Thymus (tissue), 11 donors: ENCODE measurements at regions not wholly inside any gene's neighbourhood (a gene's known extent, or its start where the extent isn't known, plus 50 kb on each side); places are given as distances from the start of the nearest gene placed in this dataset.

Experiments
- DNase-seq, 9 donors: peaks; one replicate each; pipeline ENCODE4 v3.0.0-alpha.2; 2013; ENCODE audit warnings: low spot score in 9 of 9, low read depth in 6 of 9, missing footprints in 1 of 9
- H3K27ac ChIP-seq, 2 donors: one replicate each; pipeline ENCODE4 v1.5.1; 2013; ENCODE audit warnings: control low read depth in 1 of 2, low read depth in 1 of 2, low read length in 1 of 2, mild to moderate bottlenecking in 1 of 2, moderate library complexity in 1 of 2
- H3K27me3 ChIP-seq, 2 donors: one replicate each; pipeline ENCODE4 v1.5.1; 2013; ENCODE audit warnings: low read length in 1 of 2; ENCODE audit not compliant: control insufficient read depth in 2 of 2, insufficient read depth in 1 of 2
- H3K36me3 ChIP-seq, 2 donors: one replicate each; pipeline ENCODE4 v1.5.1; 2013; ENCODE audit warnings: low read length in 1 of 2, mild to moderate bottlenecking in 1 of 2, moderate library complexity in 1 of 2; ENCODE audit not compliant: control insufficient read depth in 2 of 2, insufficient read depth in 2 of 2
- H3K4me1 ChIP-seq, 2 donors: one replicate each; pipeline ENCODE4 v1.5.1; 2013; ENCODE audit warnings: low read length in 2 of 2; ENCODE audit not compliant: control insufficient read depth in 2 of 2, insufficient read depth in 2 of 2
- H3K4me3 ChIP-seq, 2 donors: one replicate each; pipeline ENCODE4 v1.5.1; 2013; ENCODE audit warnings: low read length in 2 of 2, control low read depth in 1 of 2, mild to moderate bottlenecking in 1 of 2
- H3K9me3 ChIP-seq, 2 donors: one replicate each; pipeline ENCODE4 v1.5.1; 2013; ENCODE audit warnings: low read length in 1 of 2, mild to moderate bottlenecking in 1 of 2; ENCODE audit not compliant: control insufficient read depth in 2 of 2, insufficient read depth in 1 of 2
- WGBS: extraction: QIAGEN DNeasy Blood & Tissue Kit; methylation state at CpG from one replicate; pipeline ENCODE4 v1.1.7; 2013; 5-methylcytosine and 5-hydroxymethylcytosine counted together
- donor health status: healthy.

DNA sequence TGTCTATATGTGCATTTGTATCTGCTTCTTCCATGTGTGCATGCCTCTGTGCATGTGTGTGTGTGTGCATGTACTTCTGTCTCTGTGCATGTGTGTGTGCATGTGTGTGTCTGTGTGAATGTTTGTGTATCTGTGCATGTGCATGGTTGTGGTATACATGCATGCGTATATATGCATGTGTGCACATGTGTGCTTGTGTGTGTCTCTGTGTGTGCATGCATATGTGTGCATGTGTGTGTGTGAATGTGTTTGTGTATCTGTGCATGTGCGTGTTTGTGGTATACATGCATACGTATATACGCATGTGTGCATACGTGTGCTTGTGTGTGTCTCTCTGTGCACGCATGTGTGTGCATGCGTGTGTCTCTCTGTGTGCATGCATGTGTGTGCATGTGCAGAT is 363.2 kb upstream of the SFSWAP start:
- no peaks in the 10 kb centered on the region for H3K27me3 ChIP-seq
- peaks cover 0 to 2% of the 10 kb centered on the region in 2 donors for H3K4me1 ChIP-seq
- no peak for DNase-seq
- H3K36me3 ChIP-seq, result no peaks in the 10 kb centered on the region
- no peaks in the 10 kb centered on the region for H3K9me3 ChIP-seq
- no peak overlapping the region for H3K4me3 ChIP-seq
- 98% methylated on average over 7 of the region's 7 CpGs for WGBS
- no peak overlapping the region for H3K27ac ChIP-seq

- Histone ChIP-seq H3K4me3 (no peak overlapping the region), H3K4me1 (peaks cover 0 to 2% of the 10 kb centered on the region in 2 donors), H3K27ac (no peak overlapping the region), H3K9me3 (no peaks in the 10 kb centered on the region), H3K27me3 (no peaks in the 10 kb centered on the region), H3K36me3 (no peaks in the 10 kb centered on the region)
- no peak for DNase-seq
- 76% methylated on average over 13 of the region's 13 CpGs for WGBS
Measured at GRCh38 chr12:131348231-131348630, 362.7 kb upstream of the SFSWAP start.

DNA sequence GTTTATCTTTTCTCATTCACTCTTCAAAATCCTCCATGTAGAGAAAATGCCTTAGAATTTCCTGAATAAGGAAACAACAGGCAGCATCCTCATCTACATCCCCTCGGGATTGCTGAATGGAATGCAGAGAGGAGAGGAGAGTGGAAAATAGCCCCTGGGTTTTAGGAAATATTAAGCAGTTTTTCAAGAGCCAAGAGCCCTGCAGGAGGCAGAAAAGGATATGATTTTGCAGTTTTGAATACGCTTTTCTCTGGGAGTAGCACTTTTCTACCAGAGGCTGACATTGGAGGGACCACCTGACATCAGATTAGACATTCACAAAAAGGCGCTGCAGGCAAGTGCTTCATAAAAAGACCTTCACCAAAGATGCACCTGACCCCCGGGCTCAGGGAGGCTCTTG is 362.2 kb upstream of the SFSWAP start:
- Histone ChIP-seq H3K4me1 (peaks cover 0 to 2% of the 10 kb centered on the region in 2 donors), H3K36me3 (no peaks in the 10 kb centered on the region), H3K4me3 (no peak overlapping the region), H3K27ac (no peak overlapping the region), H3K27me3 (no peaks in the 10 kb centered on the region), H3K9me3 (no peaks in the 10 kb centered on the region)
- DNase-seq, result no peak
- 35% methylated on average over 4 of the region's 4 CpGs for WGBS

GRCh38 chr12:131349397-131350127 is 361.3 kb upstream of the SFSWAP start:
- 94% methylated on average over 20 of the region's 20 CpGs for WGBS

DNA sequence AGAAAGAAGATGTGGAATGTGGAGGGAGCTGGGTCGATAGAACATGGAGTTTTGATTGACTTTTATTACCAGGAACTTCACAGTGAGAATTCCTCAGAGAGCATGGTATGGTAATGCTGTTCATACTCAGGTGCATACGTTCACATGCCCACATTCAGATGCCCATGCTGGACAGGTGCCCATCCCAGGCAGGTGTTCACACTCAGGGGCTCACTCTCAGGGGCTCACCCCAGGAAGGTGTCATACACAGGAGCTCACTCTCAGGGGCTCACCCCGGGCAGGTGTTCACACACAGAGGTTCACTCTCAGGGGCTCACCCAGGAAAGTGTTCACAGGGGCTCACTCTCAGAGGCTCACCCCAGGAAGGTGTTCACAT is 360.0 kb upstream of the SFSWAP start:
- H3K27me3 ChIP-seq, result no peaks in the 10 kb centered on the region
- DNase-seq, result no peak
- WGBS, result 85% methylated on average over 3 of the region's 3 CpGs

More at GRCh38 chr12:131349397-131350127, 361.3 kb upstream of the SFSWAP start:
- H3K27me3 ChIP-seq, result no peaks in the 10 kb centered on the region
- H3K4me1 ChIP-seq, result peaks cover 0 to 2% of the 10 kb centered on the region in 2 donors
- no peak overlapping the region for H3K4me3 ChIP-seq
- no peaks in the 10 kb centered on the region for H3K36me3 ChIP-seq
- no peak overlapping the region for H3K27ac ChIP-seq
- no peak for DNase-seq
- H3K9me3 ChIP-seq, result no peaks in the 10 kb centered on the region

DNA sequence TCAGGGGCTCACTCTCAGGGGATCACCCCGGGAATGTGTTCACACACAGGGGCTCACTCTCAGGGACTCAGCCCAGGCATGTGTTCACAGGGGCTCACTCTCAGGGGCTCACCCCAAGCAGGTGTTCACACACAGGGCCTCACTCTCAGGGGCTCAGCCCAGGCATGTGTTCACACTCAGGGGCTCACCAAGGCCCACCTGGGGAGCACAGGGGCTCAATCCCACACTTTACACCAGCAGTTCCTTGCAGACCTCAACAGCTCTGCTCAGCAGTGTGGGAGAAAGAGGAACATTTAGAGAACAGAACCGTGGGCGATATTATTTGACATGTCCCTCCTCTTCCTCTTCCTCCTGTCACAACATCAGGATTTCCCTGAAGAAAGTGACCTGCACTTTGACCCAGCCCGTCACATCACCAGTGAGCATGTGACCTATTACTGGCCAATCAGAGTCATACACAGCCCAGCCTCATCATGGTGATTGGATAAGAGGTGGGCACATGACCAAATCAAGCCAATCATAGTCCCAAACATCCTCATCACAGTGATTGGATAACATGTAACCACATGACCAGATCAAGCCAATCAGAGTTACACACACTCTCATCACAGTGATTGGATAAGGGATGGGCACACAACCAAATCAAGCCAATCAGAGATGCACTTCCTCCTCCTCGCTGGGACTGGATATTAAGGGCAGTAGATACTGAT is 359.4 kb upstream of the SFSWAP start:
- Histone ChIP-seq H3K9me3 (no peaks in the 10 kb centered on the region), H3K4me1 (peaks cover 0 to 2% of the 10 kb centered on the region in 2 donors), H3K36me3 (no peaks in the 10 kb centered on the region), H3K4me3 (no peak overlapping the region), H3K27me3 (no peaks in the 10 kb centered on the region), H3K27ac (no peak overlapping the region)
- WGBS, result 76% methylated on average over 5 of the region's 5 CpGs
- DNase-seq, result no peak

More for the DNA sequence above, 360.0 kb upstream of the SFSWAP start:
- Histone ChIP-seq H3K36me3 (no peaks in the 10 kb centered on the region), H3K9me3 (no peaks in the 10 kb centered on the region), H3K27ac (no peak overlapping the region), H3K4me3 (no peak overlapping the region), H3K4me1 (peaks cover 0 to 2% of the 10 kb centered on the region in 2 donors)

DNA sequence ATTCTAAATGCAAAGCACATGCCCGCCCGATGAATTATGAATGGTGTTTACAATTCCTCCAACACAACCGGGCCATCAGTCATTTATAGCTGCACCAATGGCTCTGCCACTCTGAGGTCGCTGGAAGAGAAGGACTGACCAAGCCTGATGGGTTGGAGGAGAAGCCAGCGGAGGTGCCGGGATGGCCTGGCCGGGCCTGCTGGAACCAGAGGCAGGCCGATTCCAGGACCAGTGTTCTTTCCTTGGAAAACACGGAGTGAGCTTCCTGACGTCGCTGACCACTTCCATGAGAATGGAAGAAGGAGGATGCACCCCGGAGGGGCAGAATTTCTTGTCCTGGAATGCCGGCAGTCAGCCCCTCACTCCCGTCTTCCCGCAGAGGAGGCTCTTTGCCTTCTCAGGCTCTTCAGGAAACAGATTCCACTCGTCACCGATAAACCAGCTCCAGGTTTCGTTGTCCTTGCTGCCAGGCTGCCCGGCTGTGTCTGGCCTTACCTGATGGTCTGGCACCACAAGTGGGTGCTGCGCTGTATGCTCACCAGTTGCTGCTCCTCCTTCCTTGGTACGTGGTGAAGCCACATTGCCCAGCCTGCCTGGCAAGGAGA is 358.5 kb upstream of the SFSWAP start:
- H3K27ac ChIP-seq, result no peak overlapping the region
- H3K27me3 ChIP-seq, result no peaks in the 10 kb centered on the region
- no peak overlapping the region for H3K4me3 ChIP-seq
- H3K36me3 ChIP-seq, result no peaks in the 10 kb centered on the region
- 95% methylated on average over 21 of the region's 21 CpGs for WGBS
- H3K9me3 ChIP-seq, result no peaks in the 10 kb centered on the region
- H3K4me1 ChIP-seq, result peaks cover 0 to 2% of the 10 kb centered on the region in 2 donors
- no peak for DNase-seq

- no peak for DNase-seq
- 81% methylated on average over 2 of the region's 2 CpGs for WGBS
- H3K27ac ChIP-seq, result no peak overlapping the region
- H3K36me3 ChIP-seq, result no peaks in the 10 kb centered on the region
- no peak overlapping the region for H3K4me3 ChIP-seq
- H3K9me3 ChIP-seq, result no peaks in the 10 kb centered on the region
- H3K27me3 ChIP-seq, result no peaks in the 10 kb centered on the region
- H3K4me1 ChIP-seq, result peaks cover 0 to 2% of the 10 kb centered on the region in 2 donors
Measured at GRCh38 chr12:131353376-131353775, 357.5 kb upstream of the SFSWAP start.

DNA sequence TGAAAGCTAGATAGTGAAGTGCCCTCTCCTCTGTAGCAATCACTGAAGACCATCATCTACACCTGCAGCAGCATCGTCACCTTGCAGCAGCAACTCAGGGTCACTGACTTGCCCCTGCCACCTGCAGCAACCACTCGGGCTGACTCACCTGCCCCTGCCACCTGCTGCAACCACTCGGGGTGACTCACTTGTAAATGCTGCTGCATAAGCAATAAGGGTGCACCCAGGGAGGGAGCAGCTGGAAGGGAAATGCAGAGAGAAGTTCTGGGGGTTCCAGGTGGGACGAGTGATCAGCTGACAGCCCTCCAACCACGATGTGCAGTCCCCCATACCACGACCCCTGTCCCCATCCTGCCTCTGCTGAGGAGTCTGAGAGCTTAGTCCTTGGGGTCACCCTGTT is 357.1 kb upstream of the SFSWAP start:
- Histone ChIP-seq H3K9me3 (no peaks in the 10 kb centered on the region), H3K36me3 (no peaks in the 10 kb centered on the region), H3K27ac (no peak overlapping the region), H3K4me1 (peaks cover 0 to 2% of the 10 kb centered on the region in 2 donors), H3K4me3 (no peak overlapping the region), H3K27me3 (no peaks in the 10 kb centered on the region)
- no peak for DNase-seq
- 45% methylated on average over 6 of the region's 6 CpGs for WGBS
